ELF-1 (cell line): ENCODE measurements at regions not wholly inside any gene's neighbourhood (a gene's known extent, or its start where the extent isn't known, plus 50 kb on each side); places are given as distances from the start of the nearest gene placed in this dataset.

Experiments used
- DNase-seq: peaks from one replicate; pipeline ENCODE4 v3.0.0-alpha.2; 2016; ENCODE audit warnings: low read depth, low spot score

DNA sequence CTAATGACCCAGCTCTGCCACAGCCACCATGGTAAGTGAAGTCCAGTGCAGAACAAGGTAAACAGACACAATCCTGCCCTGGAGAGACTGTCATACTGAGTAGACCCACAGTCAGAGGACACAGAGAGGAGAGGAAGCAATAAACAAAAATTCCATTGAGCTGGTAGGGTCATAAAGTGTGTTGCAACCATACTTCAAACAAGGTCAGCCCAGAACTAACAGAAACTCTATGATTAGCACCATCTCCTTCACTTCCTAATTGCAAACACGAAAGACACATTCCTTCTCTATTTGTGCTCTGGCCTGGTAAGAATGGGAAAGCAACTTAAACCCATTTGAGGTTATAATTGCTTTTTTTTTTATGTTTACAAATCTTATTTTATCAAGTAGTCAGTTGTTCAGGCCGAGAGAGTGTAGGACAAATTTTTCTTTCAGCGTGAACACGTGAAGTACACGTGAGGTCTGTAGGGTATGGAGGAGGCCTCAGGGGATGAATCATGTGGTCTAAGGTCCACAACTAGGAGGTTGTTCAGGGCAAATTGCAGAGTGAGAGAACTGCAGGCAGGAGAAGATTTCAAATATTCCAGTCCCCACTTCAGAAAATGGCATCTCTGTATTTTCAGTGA is 71.4 kb upstream of the GLS start:
- DNase-seq, result no peak

DNA sequence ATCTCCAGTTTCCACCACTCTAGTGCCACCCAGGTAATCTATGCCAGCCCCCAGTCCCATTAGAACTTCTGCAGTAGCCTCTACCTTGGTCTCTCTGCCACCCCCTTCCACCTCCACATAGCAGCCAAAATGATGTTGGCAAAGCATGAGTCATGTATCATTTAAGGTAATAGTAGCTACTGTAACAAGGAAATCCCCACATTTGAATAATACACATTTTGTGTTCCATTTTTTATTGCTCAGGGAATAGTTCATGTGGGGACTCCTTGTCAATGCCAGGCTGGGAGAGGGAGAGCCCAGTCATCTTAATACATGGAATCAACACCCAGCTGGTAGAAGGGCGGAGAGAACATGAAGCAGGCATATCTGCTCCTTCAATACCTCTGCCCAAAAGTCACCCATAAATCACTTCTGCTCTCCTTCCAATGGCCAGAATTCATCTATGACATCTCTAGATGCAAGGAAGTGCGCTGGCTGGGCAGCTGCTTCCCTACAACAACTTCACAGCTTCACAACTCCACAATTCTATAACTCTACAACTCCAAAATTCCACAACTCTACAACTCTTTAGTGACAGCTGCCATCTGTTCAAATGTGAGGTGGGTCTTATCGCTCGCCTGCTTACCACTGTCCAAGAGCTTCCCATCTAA is 70.6 kb upstream of the GLS start:
- no peak for DNase-seq

DNA sequence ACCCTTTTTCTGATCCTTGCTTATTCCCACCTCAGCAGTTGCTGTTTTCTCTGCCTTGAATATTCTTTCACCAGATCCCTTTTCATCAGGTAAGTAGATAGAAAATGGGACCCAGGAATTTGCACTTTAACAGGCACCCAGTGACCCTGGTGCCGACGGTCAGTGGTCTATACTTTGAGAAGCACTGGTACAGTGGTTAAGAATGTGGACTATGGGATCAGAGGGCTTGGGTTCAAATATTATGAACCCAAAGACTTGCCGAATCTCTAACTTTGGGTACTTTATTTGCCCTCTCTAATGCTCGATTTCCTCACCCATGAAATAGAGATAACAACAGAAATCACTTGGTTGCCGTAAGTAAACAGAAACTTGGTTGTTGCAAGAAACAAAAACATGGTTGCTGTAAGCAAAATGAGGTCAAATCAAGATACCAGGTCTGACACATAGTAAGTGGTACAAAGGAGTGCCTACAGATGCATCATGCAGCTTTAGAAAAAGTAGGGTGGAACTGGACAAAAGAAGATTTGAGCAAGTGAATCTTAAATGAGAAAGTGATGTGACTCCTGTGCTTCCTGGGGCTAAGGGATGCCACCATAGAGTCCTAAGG is 69.5 kb upstream of the GLS start:
- DNase-seq, result no peak

DNA sequence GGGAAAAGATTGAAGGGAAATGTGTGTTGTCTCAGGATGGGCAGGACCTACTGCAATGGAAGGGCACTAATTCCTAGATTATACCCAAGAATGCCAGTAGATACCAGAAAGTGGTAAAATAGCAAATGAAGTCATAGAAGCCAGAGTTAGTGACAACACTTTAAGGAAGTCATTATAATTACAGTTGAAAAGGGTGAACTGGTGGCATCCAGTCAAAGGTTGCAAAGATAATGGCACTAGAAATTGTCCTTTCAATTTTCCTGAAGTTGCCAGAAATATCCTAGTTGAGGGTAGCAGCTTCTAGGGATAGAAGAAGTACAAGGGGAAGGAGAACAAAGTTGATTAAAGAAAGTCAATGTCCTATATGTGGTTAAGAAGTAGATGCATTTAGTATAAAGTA is 68.8 kb upstream of the GLS start:
- DNase-seq, result no peak

DNA sequence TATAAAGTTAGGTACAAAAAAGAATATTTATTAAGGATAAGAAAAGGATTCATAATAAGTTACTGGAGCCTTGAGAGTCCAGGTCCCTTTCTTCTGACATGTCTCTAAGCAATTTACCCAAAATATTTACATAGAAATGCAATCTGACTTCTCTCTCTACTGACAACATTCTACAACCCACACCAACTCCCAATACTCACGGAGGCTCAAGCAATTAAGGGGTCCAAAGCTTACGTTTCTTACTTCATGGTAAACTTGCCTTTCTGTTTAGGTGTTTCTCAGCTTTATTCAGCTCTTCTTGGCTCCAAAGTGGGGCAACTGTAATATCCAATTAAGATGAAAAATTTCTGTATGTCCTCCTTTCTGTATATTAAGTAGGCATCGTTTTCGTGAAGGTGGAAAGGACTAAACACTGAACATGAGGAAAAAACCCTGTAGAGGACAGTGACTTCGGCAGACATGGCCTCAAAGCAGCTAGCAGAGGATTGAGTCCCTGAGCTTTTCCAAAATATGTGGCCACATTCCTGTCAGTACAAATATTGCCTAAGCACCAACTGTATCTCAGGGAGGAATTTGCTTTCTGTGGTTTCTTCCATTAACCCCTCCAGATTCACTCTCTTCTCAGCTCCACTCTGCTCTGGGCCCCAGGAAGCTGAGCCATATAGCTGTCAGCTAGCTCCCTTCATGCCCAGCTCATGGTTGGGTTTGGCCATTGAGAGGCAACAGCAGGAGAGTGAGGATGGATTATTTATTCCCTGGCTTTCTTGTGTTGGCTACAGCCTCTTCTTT is 67.9 kb upstream of the GLS start:
- DNase-seq, result no peak

DNA sequence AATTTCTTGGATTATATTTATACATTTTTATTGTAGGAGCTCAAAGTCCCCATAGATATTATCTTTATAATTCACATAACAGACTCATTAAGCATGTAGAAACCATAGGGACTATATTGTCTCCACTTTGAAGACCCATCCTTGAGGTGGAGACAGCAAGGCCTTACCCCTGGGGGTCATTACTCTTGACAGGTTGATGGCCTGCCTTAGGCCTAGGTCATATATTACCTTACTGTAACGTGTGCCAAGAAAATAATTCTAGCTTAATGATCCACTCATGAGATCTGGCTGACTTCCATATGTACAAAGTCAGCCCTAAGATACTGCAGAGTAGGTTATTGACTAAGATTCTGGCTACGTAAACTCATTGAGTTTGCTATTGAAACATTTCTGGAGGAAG is 65.4 kb upstream of the GLS start:
- DNase-seq, result no peak

DNA sequence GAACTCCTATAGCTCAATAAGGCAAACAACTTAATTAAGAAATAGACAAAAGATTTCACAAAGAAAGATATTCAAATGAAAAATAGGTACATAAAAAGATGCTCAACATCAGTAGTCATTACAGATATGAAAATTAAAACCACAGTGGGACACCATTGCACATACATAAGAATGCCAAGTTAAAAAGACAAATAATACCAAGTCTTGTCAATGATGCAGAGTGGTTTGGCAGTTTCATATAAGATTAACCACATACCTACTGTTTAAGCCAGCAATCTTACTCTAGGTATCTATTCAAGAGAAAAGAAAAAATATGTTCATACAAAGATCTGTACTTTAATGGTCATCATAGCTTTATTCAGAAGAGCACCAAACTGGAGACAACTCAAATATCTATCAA is 63.5 kb upstream of the GLS start:
- DNase-seq, result no peak

DNA sequence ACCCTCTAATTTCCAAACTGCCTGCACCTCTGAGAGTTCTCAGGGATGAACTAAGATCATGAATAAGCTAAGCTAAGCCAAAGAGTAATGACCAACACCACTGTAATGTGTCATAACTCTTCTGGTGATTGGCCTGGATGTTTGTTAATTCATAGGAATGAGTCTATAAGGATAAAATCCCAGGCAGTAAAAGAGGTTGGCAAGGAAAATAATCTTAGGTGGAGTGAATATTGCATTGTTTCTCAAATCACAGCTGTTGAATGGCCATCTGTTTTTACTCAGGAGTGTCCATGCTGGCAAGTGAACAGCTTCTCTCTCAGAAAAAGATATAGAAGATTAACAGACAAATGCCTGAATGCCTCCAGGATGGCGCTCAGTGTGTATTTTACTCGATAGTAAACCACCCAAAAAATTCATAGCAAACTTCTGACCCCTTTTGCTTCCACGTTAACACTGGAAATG is 60.8 kb upstream of the GLS start:
- no peak for DNase-seq

DNA sequence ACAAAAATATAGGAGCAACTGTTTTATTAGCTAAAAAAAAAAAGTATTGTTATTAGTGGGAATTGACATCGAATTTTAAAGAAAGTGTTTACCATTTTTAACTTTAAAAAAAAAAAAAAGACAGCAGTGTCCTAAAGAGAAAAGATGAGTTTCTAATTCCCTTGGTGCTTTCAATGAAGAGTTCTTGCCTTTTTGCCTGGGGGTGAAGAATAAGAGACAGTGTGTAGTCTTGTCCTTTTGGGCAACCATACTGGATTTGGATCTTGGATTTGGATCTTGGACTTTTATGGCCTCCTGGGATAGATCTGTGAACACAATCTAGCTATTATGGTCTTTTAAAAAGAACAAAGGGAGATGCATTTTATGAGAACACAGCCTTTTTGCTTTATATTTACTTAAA is 60.2 kb upstream of the GLS start:
- no peak for DNase-seq

DNA sequence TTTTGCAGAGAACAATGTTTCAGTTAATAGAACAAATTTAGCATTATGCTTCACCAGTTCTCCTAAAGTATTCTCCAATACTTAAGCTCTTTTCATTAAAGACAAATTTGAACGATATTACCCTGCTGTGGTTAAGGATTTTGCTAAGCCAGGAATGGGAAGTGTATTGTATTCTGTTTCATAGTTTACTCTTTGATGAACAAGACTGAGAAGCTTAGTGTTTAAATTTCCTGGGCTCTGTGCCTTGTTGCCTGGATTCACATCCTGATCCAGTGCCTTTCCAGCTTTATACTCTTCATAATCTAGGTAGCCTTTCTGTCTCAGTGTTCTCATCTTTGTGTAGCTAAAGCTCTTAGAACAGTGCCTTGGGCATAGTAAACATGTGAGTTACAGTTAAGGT is 58.6 kb upstream of the GLS start:
- DNase-seq, result no peak

DNA sequence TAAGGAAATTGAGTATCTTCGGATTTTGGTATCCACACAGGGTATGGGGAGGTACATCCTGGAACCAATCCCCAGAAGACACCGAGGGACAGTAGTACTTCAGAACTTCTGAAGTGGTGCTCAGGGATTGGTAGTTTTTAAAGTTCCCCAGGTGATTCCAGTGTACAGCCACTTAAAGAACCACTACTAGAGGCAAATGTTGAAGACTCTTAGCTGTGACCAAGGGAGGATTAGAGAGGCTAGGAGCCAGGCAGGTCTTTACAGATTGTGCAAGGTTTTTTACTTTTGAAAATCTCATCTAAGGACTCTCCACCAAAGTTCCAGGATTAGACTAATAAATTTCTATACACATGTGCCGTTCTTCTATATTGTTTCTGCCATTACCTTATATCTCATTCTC is 52.9 kb upstream of the GLS start:
- DNase-seq, result no peak

DNA sequence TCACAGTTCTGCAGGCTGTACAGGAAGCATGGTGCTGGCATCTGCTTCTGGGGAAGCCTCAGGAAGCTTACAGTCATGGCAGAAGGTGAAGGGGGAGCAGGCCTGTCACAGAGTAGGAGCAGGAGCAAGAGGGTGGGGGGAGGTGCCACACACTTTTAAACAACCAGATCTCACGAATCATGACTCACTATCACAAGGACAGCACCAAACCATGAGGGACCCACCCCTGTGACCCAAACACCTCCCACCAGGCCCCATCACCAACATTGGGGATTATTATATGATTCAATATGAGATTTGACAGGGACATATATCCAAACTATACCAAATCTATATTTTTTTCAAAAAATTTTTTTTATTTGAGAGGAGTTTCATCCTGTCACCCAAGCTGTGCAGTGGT is 51.0 kb upstream of the GLS start:
- no peak for DNase-seq
